Sigmoid colon (tissue), 6 donors: ENCODE measurements at regions not wholly inside any gene's neighbourhood (a gene's known extent, or its start where the extent isn't known, plus 50 kb on each side); places are given as distances from the start of the nearest gene placed in this dataset.

Experiments
- DNase-seq: peaks from one replicate; pipeline ENCODE4 v3.0.0-alpha.2; 2019
- H3K27ac ChIP-seq, 4 donors: fragments of 200-600 bp; sonication (generic); one replicate each; pipeline ENCODE4 v1.5.1; 2016 to 2019; ENCODE audit warnings: mild to moderate bottlenecking in 1 of 4
- H3K27me3 ChIP-seq, 3 donors: fragments of 200-600 bp; sonication (generic); one replicate each; pipeline ENCODE4 v1.5.1; 2019; ENCODE audit warnings: mild to moderate bottlenecking in 1 of 3
- H3K36me3 ChIP-seq, 4 donors: fragments of 200-600 bp; sonication (generic); one replicate each; pipeline ENCODE4 v1.5.1; 2016 to 2019
- H3K4me1 ChIP-seq, 4 donors: fragments of 200-600 bp; sonication (generic); one replicate each; pipeline ENCODE4 v1.5.1; 2017 to 2019
- H3K4me3 ChIP-seq, 4 donors: fragments of 200-600 bp; sonication (generic); one replicate each; pipeline ENCODE4 v1.5.1; 2017 to 2019; ENCODE audit warnings: mild to moderate bottlenecking in 2 of 4, moderate library complexity in 1 of 4
- H3K9me3 ChIP-seq, 4 donors: fragments of 200-600 bp in 3 of 4; sonication (generic) in 3 of 4; one replicate each; pipeline versions ENCODE4 v1.5.1 to v1.6.1; 2013 to 2019
- CTCF ChIP-seq, 4 experiments: fragments of 450-650 bp in 3 of 4; fragments of 200-600 bp in 1 of 4; IDR thresholded peaks; one replicate each; pipeline ENCODE4 v1.5.1; 2016 to 2019; ENCODE audit warnings: antibody characterized with exemption in 4 of 4, mild to moderate bottlenecking in 3 of 4, moderate library complexity in 2 of 4
- EP300 ChIP-seq, 4 donors: sonication (generic); formaldehyde crosslinking; IDR thresholded peaks; one replicate each; pipeline ENCODE4 v1.6.1; 2017; ENCODE audit warnings: antibody characterized with exemption in 4 of 4
- POLR2A ChIP-seq, 2 donors: fragments of 450-650 bp; IDR thresholded peaks; one replicate each; pipeline ENCODE4 v1.6.1; 2016; ENCODE audit warnings: antibody characterized with exemption in 2 of 2, mild to moderate bottlenecking in 2 of 2, moderate library complexity in 2 of 2
- POLR2AphosphoS5 ChIP-seq, 4 donors: sonication (generic); formaldehyde crosslinking; IDR thresholded peaks; one replicate each; pipeline ENCODE4 v1.6.1; 2017; ENCODE audit warnings: antibody characterized with exemption in 4 of 4
- WGBS, 2 donors: extraction: QIAGEN DNeasy Blood & Tissue Kit; methylation state at CpG; one replicate each; pipeline ENCODE4 v1.1.7; 2013; 5-methylcytosine and 5-hydroxymethylcytosine counted together
- intact Hi-C: fragments of 100-400 bp; cut with DNase I; formaldehyde crosslinking; loops from one replicate; pipeline ENCODE4 v1.15.1; 2023
- donor health status: healthy with polysubstance abuse.
- donor health status: healthy.

- H3K27me3 ChIP-seq: no peaks in the 10 kb centered on the region
These were observed 238.9 kb downstream of the SLC7A11 start for GRCh38 chr4:138003248-138003647.

GRCh38 chr4:137998666-137999429, 243.3 kb downstream of the SLC7A11 start:
- 49 to 67% methylated on average over 1 of the region's 1 CpG for WGBS, 2 donors
- intact Hi-C loops: no loop called here
- Histone ChIP-seq H3K4me3 (no peak overlapping the region), H3K9me3 (no peaks in the 10 kb centered on the region), H3K27me3 (no peaks in the 10 kb centered on the region), H3K27ac (no peak overlapping the region), H3K36me3 (no peaks in the 10 kb centered on the region), H3K4me1 (peaks cover 0 to 8% (median 0%) of the 10 kb centered on the region in 4 donors)
- TF ChIP-seq POLR2A (IDR thresholded peaks at IDR 0.05): no peak
- no peak for TF ChIP-seq CTCF (IDR thresholded peaks at IDR 0.05)
- TF ChIP-seq POLR2AphosphoS5 (IDR thresholded peaks at IDR 0.05): no peak
- DNase-seq: no peak

More at GRCh38 chr4:138003248-138003647, 238.9 kb downstream of the SLC7A11 start:
- TF ChIP-seq POLR2A (IDR thresholded peaks at IDR 0.05) (no peak), EP300 (IDR thresholded peaks at IDR 0.05) (no peak), CTCF (IDR thresholded peaks at IDR 0.05) (no peak), POLR2AphosphoS5 (IDR thresholded peaks at IDR 0.05) (no peak)
- Histone ChIP-seq H3K9me3 (no peaks in the 10 kb centered on the region), H3K36me3 (no peaks in the 10 kb centered on the region), H3K27ac (no peak overlapping the region), H3K4me3 (no peak overlapping the region), H3K4me1 (peaks cover 0 to 8% (median 0%) of the 10 kb centered on the region in 4 donors)
- intact Hi-C loops: no loop called here
- DNase-seq: no peak

- H3K36me3 ChIP-seq: no peaks in the 10 kb centered on the region
- no peak overlapping the region for H3K4me3 ChIP-seq
- intact Hi-C loops: no loop called here
- H3K27ac ChIP-seq: no peak overlapping the region
- WGBS, 2 donors: 47 to 56% methylated on average over 1 of the region's 1 CpG
- H3K9me3 ChIP-seq: no peaks in the 10 kb centered on the region
- DNase-seq: no peak
- TF ChIP-seq POLR2A (IDR thresholded peaks at IDR 0.05): no peak
- TF ChIP-seq EP300 (IDR thresholded peaks at IDR 0.05): no peak
- no peak for TF ChIP-seq CTCF (IDR thresholded peaks at IDR 0.05)
- TF ChIP-seq POLR2AphosphoS5 (IDR thresholded peaks at IDR 0.05): no peak
- H3K4me1 ChIP-seq: peaks cover 0 to 8% (median 0%) of the 10 kb centered on the region in 4 donors
- H3K27me3 ChIP-seq: no peaks in the 10 kb centered on the region
These were observed 244.7 kb downstream of the SLC7A11 start for GRCh38 chr4:137997496-137997895.

- H3K27ac ChIP-seq: no peak overlapping the region
- TF ChIP-seq POLR2AphosphoS5 (IDR thresholded peaks at IDR 0.05): no peak
- TF ChIP-seq EP300 (IDR thresholded peaks at IDR 0.05): no peak
- no peak for TF ChIP-seq CTCF (IDR thresholded peaks at IDR 0.05)
- no peak for TF ChIP-seq POLR2A (IDR thresholded peaks at IDR 0.05)
- H3K27me3 ChIP-seq: no peaks in the 10 kb centered on the region
- no peaks in the 10 kb centered on the region for H3K36me3 ChIP-seq
- H3K9me3 ChIP-seq: no peaks in the 10 kb centered on the region
- peaks cover 0 to 8% (median 0%) of the 10 kb centered on the region in 4 donors for H3K4me1 ChIP-seq
- no peak for DNase-seq
- intact Hi-C loops: no loop called here
- H3K4me3 ChIP-seq: no peak overlapping the region
These were observed 247.3 kb downstream of the SLC7A11 start for GRCh38 chr4:137994853-137995252.

- 85 to 91% methylated on average over 1 of the region's 1 CpG for WGBS, 2 donors
- H3K36me3 ChIP-seq: no peaks in the 10 kb centered on the region
- H3K9me3 ChIP-seq: no peaks in the 10 kb centered on the region
- H3K27me3 ChIP-seq: no peaks in the 10 kb centered on the region
- peaks cover 0 to under 1% (median 0%) of the 10 kb centered on the region in 4 donors for H3K4me1 ChIP-seq
- intact Hi-C loops: no loop called here
- H3K4me3 ChIP-seq: no peak overlapping the region
- no peak overlapping the region for H3K27ac ChIP-seq
- no peak for DNase-seq
- TF ChIP-seq EP300 (IDR thresholded peaks at IDR 0.05) (no peak), POLR2AphosphoS5 (IDR thresholded peaks at IDR 0.05) (no peak), CTCF (IDR thresholded peaks at IDR 0.05) (no peak), POLR2A (IDR thresholded peaks at IDR 0.05) (no peak)
These were observed 248.9 kb downstream of the SLC7A11 start for GRCh38 chr4:137993232-137993631.
